Tongue (tissue), 1 donor: ENCODE measurements at regions not wholly inside any gene's neighbourhood (a gene's known extent, or its start where the extent isn't known, plus 50 kb on each side); places are given as distances from the start of the nearest gene placed in this dataset.
A peak's percentile ranks its signal among the peaks of the same experiment; 100 is the strongest.

Experiments used
- DNase-seq: peaks from one replicate; pipeline ENCODE4 v3.0.0-alpha.2; 2015

- DNase-seq: no peak
Observed at GRCh38 chr13:97057176-97057575, 62.9 kb upstream of the OXGR1 start.

- peak; percentile 17 for DNase-seq
Observed at GRCh38 chr13:97058391-97058790, 64.1 kb upstream of the OXGR1 start.

DNA sequence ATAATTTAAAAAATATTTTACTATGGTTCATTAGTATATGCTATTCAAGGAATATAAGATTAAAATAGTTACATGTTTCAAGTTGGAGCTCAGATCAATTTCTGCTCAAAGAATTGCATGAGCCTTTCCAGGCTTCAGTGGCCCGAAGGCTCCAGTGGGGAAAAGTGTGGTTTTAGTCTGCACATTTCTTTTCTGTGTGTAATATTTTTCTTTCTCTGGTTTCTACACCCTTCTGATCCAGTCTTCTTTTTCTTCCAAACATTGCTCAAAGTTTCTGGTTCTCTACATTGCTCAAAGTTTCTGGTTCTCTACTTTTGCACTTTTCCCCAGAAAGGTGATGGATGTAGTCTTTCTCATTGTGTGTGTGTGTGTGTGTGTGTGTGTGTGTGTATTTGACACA, 64.7 kb upstream of the OXGR1 start:
- DNase-seq: peak; percentile 1

DNA sequence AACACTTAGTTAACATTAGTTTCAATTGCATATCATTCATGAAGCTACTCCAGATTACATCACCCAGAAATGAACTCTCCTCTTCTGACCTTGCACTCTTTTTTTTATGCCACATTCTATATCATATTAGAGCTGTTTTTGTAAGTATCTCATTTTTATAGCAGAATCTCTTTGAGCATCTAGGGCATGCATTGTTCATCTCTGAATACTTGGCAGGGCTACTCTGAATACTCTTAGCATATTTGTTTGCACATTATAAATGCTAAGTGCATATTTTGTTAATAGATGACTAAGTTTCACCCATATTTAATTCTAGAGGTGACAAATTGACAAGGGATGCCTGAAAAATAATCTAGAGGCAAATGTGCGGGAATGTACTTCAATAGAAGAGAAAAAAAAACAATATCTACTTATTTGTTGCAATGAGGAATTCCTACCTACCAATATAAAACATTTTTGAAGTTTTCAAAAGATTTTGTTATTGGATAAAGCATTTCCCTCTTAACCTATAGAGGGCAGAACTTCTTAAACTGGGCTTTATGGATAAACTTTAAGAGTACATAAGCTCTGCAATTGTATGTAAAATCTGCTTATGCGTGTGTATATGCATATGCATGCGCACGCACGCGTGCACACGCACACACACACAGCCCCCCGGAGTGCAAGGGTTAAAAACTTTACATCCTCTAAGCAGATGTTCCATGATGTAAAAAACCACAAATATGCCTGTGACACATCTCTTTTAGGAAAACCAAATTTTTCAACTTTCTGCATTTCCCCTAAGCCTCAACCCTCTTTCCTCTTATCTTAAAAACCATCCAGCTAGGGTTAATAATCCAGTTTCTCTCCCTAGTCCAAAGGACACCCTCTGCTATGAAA, 73.0 kb upstream of the OXGR1 start:
- DNase-seq: no peak

GRCh38 chr13:97068151-97068550, 73.9 kb upstream of the OXGR1 start:
- DNase-seq: peak; percentile 4

DNA sequence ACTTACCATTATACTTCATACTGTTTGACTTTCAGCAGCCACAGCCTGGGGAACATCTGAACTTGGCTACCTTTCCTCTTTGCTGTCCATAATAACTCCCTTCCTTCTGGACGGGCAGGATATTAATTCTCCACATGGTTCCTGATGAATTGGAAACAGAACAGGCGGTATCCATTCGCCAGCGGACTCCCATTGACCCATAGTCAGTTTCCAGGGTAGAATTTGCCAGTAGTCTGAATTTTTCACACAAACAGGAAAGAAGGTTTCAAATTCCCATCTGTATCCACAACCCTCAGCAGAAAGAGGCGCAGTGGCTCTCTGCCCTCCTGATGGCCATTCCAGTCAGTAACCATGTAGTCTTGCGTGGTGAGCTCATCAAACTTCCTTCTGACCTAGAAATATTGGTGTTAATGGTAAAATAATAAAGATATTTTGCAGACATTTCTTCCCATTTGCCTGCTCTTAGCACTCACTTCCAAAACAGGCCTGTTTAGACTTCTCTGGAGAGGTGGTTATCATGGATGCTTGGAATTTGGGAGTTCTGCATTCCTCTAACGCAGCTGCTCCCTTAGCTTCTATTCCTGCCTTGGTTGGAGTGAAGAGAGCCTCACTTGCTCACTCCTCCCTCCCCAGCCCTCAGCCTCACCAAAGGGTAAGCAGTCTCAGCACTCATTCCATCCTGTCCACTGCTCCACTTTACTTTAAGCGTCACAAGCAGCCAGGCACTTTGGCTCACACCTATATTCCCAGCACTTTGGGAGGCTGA, 75.0 kb upstream of the OXGR1 start:
- DNase-seq: peak; percentile 43

DNA sequence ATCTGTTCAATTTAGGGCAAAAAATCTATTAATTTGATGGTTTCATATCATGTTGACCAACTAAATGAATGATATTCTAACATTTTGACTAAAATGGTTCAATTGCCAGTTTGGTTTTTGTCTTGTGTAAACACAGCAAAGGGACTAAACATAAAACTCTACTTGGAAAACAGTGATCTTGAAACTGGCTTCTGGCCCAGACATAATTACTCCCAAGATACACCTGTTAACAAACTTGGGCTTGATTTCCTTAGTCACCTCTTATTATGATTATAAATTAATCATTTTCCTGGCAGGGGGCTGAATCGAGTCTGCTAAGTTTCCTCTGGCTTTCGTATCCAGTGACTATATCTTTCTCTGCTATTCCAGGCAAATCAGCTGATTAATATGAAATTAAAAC, 78.0 kb upstream of the OXGR1 start:
- no peak for DNase-seq

DNA sequence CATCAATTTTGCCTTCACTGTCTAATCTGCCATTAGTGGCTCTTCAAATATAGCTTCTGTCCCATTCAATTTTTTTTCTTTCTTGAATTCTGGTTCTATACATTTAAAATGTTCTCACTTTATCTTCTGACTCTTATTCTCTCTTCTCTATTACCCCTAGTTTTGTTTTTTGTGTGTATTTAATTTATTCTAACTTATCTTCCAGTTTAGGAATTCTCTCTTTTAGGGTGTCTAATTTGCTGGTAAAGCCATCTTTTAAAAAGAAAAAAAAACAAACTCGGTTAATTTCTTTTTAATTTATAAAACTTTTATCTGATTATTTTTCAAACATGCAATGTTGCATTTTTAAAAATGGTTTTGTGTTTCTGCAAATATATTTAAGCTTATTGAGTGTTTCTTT, 80.3 kb upstream of the OXGR1 start:
- DNase-seq: no peak

- DNase-seq: peak; percentile 19
Observed at GRCh38 chr13:97076898-97077297, 82.6 kb upstream of the OXGR1 start.

DNA sequence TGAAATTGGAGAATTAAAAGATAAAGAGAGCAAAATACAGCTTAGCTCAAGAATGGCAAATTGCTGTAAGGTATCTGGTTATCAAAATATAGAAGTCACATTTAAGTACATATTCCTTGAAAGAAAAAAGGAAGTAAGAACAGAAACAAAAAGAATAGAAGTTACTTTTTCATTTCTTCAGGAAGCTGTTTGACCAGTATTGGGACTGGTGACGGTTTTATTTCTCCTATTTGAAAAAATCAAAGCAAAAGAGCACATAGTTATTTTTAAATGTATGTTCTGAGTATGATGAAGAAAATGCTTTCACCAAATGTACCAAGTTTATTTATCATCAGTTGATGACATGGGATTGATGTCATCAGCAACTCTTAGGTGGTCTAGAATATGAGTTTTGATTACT, 83.1 kb upstream of the OXGR1 start:
- no peak for DNase-seq

DNA sequence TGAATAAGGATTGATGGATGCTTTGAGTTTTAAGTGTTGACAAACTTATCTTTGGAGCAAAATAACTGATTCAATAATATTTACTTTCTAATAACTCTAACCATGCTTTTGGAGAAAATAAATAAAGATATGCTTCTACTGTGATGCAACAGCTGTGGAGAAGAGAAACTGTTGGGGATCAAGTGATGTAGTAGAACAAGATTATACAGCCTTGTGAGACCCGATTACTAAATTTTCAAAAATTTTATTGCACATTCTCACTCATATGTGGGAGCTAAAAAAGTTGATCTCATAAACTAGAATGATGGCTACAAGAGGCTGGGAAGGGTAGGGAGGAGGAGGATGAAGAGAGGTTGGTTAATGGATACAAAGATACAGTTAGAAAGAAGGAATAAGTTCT, 85.5 kb upstream of the OXGR1 start:
- DNase-seq: no peak

DNA sequence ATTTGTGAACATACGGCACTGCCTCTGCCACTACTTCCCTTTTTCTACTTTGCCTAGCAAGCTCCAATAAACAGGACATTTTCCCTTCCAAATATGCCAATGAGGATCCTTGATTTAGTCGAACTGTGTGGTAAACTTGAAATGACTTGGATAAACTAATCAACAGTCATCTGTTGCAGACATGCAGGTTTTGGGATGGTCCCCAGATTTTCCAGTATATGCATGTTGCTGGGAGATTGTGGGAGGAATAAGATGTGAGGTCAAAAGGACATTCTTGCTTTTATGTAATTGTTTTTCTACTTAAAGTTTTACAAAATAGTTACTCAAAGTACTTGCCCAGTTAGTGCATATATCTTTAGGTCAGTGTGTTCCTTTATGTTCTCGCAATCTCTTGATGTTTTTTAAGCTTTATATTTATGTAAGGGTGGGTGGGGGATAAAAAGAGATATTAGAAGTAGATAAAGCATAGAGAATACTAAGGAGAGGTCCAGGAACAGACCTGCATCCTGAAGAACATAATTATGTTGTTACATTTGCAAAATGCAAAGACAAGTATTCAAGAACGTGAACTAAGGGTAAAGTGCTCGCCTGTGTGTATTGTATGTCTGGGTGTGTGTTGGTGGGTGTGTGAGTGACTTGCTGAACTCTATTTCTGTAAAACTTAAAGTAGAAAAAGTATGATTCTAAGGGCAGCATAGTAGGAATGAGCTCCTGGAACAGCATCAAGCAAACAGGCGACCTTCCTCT, 88.4 kb upstream of the OXGR1 start:
- DNase-seq: no peak

GRCh38 chr13:97091196-97091595, 96.9 kb upstream of the OXGR1 start:
- no peak for DNase-seq

- no peak for DNase-seq
Observed at GRCh38 chr13:97100821-97101220, 106.5 kb upstream of the OXGR1 start.

GRCh38 chr13:97101912-97102708, 107.8 kb upstream of the OXGR1 start:
- DNase-seq: no peak

DNA sequence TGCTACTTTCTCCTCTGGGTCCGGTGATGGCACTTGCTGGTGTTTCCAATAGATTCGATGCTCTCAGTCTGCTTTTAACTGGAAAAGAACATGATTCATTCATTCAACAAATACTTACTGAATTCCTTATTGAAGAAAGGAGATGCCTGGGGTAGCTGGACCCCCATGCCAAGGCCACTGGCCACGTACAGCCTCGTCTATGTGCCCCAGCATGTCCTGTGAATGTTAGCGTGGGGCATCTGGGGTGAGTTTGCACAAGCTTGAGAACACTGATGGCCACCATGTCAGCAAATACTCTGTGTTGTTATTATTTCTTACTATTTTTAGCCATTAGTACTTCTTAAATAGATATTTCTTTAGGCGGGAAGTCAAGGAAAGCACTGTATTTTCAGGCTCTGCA, 112.0 kb upstream of the OXGR1 start:
- no peak for DNase-seq

DNA sequence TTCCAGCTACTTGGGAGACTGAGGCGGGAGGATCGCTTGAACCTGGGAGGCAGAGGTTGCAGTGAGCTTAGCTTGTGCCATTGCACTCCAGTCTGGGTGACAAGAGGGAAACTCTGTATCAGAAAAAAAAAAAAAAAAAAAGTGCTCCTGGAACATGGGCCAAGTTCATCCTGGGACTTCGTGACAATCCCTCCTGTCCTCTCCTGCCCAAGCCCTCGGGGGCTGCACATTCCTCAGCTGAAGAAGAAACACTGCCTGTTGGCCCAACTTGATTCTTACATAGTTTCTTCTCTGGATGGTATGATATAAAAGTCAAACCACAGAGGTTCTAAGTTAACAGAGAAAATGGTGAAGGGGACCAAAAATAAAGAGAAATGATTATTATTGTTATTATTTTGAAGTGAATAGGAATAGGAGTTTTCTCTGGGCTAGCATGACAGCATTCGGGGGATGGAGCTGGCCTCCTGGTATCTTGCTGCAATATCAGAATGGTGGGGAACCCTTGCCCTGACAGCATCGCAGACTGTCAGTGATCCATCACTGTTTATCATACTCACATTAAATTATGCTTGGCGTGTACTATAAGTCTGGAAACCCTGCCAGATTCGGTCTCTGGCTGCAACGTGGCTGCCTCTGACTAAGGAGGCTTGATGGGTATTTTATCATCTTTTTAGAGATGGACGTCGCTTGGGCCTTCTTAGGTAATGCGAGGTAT, 113.7 kb upstream of the OXGR1 start:
- DNase-seq: no peak

DNA sequence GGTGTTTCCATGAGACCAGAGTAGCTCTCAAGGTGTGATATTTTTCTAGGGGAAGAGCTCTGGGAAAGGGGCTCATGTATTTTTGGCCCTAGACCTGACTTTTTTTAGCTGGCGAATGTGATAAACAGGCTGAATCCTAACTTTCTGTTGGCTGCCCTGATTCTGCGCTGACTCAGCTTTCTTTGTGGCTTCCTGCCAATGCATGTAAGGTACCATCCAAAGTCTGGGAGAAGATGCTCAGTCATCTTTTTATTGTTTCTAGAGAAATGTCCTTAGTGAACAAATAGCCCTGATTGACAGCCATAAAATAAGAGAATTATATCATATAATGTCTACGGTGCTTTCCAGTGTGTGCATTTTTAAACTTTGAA, 113.6 kb upstream of the MBNL2 start:
- no peak for DNase-seq

- DNase-seq: no peak
Observed at GRCh38 chr13:97109256-97109655, 112.9 kb upstream of the MBNL2 start.

DNA sequence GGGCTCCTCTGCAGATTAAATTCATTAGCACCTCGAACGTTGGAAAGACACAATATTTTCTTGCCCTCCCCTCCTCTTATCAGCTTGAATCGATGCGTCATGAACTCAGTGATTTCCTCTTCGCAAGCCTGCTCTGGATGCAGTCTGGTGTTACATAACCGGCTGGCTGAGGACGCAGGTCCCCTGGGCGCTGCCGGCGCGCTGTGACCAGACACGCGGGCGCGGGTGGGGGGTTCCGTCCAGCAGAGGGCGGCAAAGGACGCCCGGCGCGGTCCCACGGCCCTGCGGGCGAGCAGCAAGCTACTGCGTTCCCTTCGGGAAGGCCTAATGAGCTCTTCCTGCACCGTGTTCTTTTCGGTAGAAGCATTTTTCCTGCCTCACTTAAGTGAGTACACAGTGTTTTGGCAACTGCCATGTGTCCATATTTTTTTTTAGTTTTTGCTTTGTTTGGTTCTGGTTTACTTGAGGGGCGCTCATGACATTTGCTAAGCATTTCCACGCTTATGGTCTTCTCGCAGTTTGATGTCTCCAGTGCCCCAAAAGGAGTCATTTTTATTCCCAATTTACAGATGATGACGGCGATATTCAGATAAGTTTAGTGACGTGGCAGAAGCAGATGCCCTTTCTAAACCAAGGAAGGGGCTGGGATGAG, 112.2 kb upstream of the MBNL2 start:
- DNase-seq: peak; percentile 91

GRCh38 chr13:97110936-97111335, 111.2 kb upstream of the MBNL2 start:
- no peak for DNase-seq
